Sigmoid colon (tissue), 4 donors: ENCODE measurements at regions not wholly inside any gene's neighbourhood (a gene's known extent, or its start where the extent isn't known, plus 50 kb on each side); places are given as distances from the start of the nearest gene placed in this dataset.

Experiments
- CTCF ChIP-seq, 4 experiments: fragments of 450-650 bp in 3 of 4; fragments of 200-600 bp in 1 of 4; IDR thresholded peaks; one replicate each; pipeline ENCODE4 v1.5.1; 2016 to 2019; ENCODE audit warnings: antibody characterized with exemption in 4 of 4, mild to moderate bottlenecking in 3 of 4, moderate library complexity in 2 of 4
- EP300 ChIP-seq, 4 donors: sonication (generic); formaldehyde crosslinking; IDR thresholded peaks; one replicate each; pipeline ENCODE4 v1.6.1; 2017; ENCODE audit warnings: antibody characterized with exemption in 4 of 4
- POLR2A ChIP-seq, 2 donors: fragments of 450-650 bp; IDR thresholded peaks; one replicate each; pipeline ENCODE4 v1.6.1; 2016; ENCODE audit warnings: antibody characterized with exemption in 2 of 2, mild to moderate bottlenecking in 2 of 2, moderate library complexity in 2 of 2
- POLR2AphosphoS5 ChIP-seq, 4 donors: sonication (generic); formaldehyde crosslinking; IDR thresholded peaks; one replicate each; pipeline ENCODE4 v1.6.1; 2017; ENCODE audit warnings: antibody characterized with exemption in 4 of 4

- TF ChIP-seq CTCF (IDR thresholded peaks at IDR 0.05) (no peak), POLR2AphosphoS5 (IDR thresholded peaks at IDR 0.05) (no peak), POLR2A (IDR thresholded peaks at IDR 0.05) (no peak), EP300 (IDR thresholded peaks at IDR 0.05) (no peak)
Measured at GRCh38 chr20:20888936-20889335, 176.5 kb upstream of the RALGAPA2 start.
